Hematopoietic multipotent progenitor cell treated with erythropoietin and hydrocortisone succinate and interleukin-3 and kit ligand, for 6 days (in vitro differentiated cells): ENCODE measurements at regions not wholly inside any gene's neighbourhood (a gene's known extent, or its start where the extent isn't known, plus 50 kb on each side); places are given as distances from the start of the nearest gene placed in this dataset.
"Not testable (repeated sequence)": the region's sequence is repeated elsewhere in the genome, so short reads cannot be mapped to it uniquely, and the experiment has no call there.

Source experiments
- DNase-seq: peaks from one replicate; pipeline ENCODE4 v3.0.0-alpha.2; 2015

GRCh38 chr15:26069231-26069641 lies 206.1 kb upstream of the ATP10A start:
- DNase-seq: no peak

- DNase-seq: no peak
Observed at GRCh38 chr15:26066896-26067295, 203.8 kb upstream of the ATP10A start.

GRCh38 chr15:26065723-26066122 lies 202.6 kb upstream of the ATP10A start:
- DNase-seq: no peak

- no peak for DNase-seq
Observed at GRCh38 chr15:26061248-26061647, 198.1 kb upstream of the ATP10A start.

GRCh38 chr15:26056766-26057165 lies 193.6 kb upstream of the ATP10A start:
- DNase-seq: not testable (repeated sequence)

- no peak for DNase-seq
Observed at GRCh38 chr15:26051761-26052675, 188.9 kb upstream of the ATP10A start.

- DNase-seq: no peak
Observed at GRCh38 chr15:26050984-26051383, 187.9 kb upstream of the ATP10A start.

- no peak for DNase-seq
Observed at GRCh38 chr15:26049900-26050657, 187.0 kb upstream of the ATP10A start.

- no peak for DNase-seq
Observed at GRCh38 chr15:26048669-26049068, 185.5 kb upstream of the ATP10A start.

GRCh38 chr15:26045516-26045915 lies 182.4 kb upstream of the ATP10A start:
- no peak for DNase-seq

GRCh38 chr15:26043018-26043417 lies 179.9 kb upstream of the ATP10A start:
- no peak for DNase-seq

- no peak for DNase-seq
Observed at GRCh38 chr15:26038693-26039092, 175.6 kb upstream of the ATP10A start.

GRCh38 chr15:26037369-26037768 lies 174.2 kb upstream of the ATP10A start:
- no peak for DNase-seq

GRCh38 chr15:26033493-26033892 lies 170.4 kb upstream of the ATP10A start:
- DNase-seq: no peak

GRCh38 chr15:26032162-26032846 lies 169.2 kb upstream of the ATP10A start:
- DNase-seq: no peak

- DNase-seq: not testable (repeated sequence)
Observed at GRCh38 chr15:26029586-26029985, 166.5 kb upstream of the ATP10A start.

GRCh38 chr15:26029146-26029545 lies 166.0 kb upstream of the ATP10A start:
- no peak for DNase-seq

GRCh38 chr15:26028086-26028740 lies 165.1 kb upstream of the ATP10A start:
- DNase-seq: no peak

GRCh38 chr15:26026671-26027070 lies 163.5 kb upstream of the ATP10A start:
- not testable (repeated sequence) for DNase-seq

GRCh38 chr15:26024241-26024640 lies 161.1 kb upstream of the ATP10A start:
- no peak for DNase-seq

GRCh38 chr15:26023691-26024090 lies 160.6 kb upstream of the ATP10A start:
- DNase-seq: no peak

- DNase-seq: no peak
Observed at GRCh38 chr15:26023231-26023630, 160.1 kb upstream of the ATP10A start.

GRCh38 chr15:26020871-26021270 lies 157.7 kb upstream of the ATP10A start:
- DNase-seq: no peak
